Osteoblast (primary cell): ENCODE measurements at regions not wholly inside any gene's neighbourhood (a gene's known extent, or its start where the extent isn't known, plus 50 kb on each side); places are given as distances from the start of the nearest gene placed in this dataset.
A peak's percentile ranks its signal among the peaks of the same experiment; 100 is the strongest.

ENCODE experiments used
- DNase-seq: peaks from one replicate; pipeline ENCODE4 v3.0.0; 2011; ENCODE audit warnings: low spot score, mixed read lengths; ENCODE audit not compliant: insufficient read length; ENCODE audit errors: missing footprints
- H2AFZ ChIP-seq: 2 replicates; pipeline ENCODE4 v1.6.0; 2011; ENCODE audit warnings: mild to moderate bottlenecking, low read length
- H3K27ac ChIP-seq: 2 replicates; pipeline ENCODE4 v1.5.1; 2011; ENCODE audit warnings: mild to moderate bottlenecking, low read depth, low read length, moderate library complexity
- H3K27me3 ChIP-seq: 2 replicates; pipeline ENCODE4 v1.6.0; 2012; ENCODE audit warnings: mild to moderate bottlenecking, control low read depth, inconsistent platforms, low read length, moderate library complexity; ENCODE audit not compliant: insufficient read depth
- H3K36me3 ChIP-seq: 2 replicates; pipeline ENCODE4 v1.5.1; 2011; ENCODE audit warnings: mild to moderate bottlenecking, low read length, control low read depth, moderate library complexity; ENCODE audit not compliant: insufficient read depth
- H3K4me1 ChIP-seq: 2 replicates; pipeline ENCODE4 v1.5.1; 2011; ENCODE audit warnings: mild to moderate bottlenecking, low read length, control low read depth, moderate library complexity; ENCODE audit not compliant: insufficient read depth
- H3K4me2 ChIP-seq: 2 replicates; pipeline ENCODE4 v1.6.0; 2011; ENCODE audit warnings: mild to moderate bottlenecking, low read length; ENCODE audit not compliant: insufficient read depth
- H3K4me3 ChIP-seq: fragments of 200-600 bp; sonication (generic); 3 replicates; pipeline ENCODE4 v1.5.1; 2012; ENCODE audit warnings: mild to moderate bottlenecking, low read length, inconsistent platforms; ENCODE audit not compliant: insufficient read depth
- H3K79me2 ChIP-seq: 2 replicates; pipeline ENCODE4 v1.6.0; 2012; ENCODE audit warnings: mild to moderate bottlenecking, low read length, control low read depth, inconsistent platforms; ENCODE audit not compliant: insufficient read depth
- H3K9me3 ChIP-seq: 2 replicates; pipeline ENCODE4 v1.5.1; 2011; ENCODE audit warnings: low read depth, low read length, control low read depth
- H4K20me1 ChIP-seq: 2 replicates; pipeline ENCODE4 v1.6.0; 2012; ENCODE audit warnings: mild to moderate bottlenecking, low read length, control low read depth; ENCODE audit not compliant: insufficient read depth
- CTCF ChIP-seq: IDR thresholded peaks from 2 replicates; pipeline ENCODE4 v1.5.1; 2011; ENCODE audit warnings: mild to moderate bottlenecking, low read depth, low read length, moderate library complexity; ENCODE audit errors: extremely low read depth

- H3K27ac ChIP-seq = no peak overlapping the region
- H3K4me3 ChIP-seq = no peak overlapping the region
- no peaks in the 10 kb centered on the region for H3K9me3 ChIP-seq
- H3K27me3 ChIP-seq = no peaks in the 10 kb centered on the region
- TF ChIP-seq CTCF = no peak
- H3K79me2 ChIP-seq = no peaks in the 10 kb centered on the region
- no peaks in the 10 kb centered on the region for H4K20me1 ChIP-seq
- DNase-seq = no peak
- no peaks in the 10 kb centered on the region for H3K4me1 ChIP-seq
- no peak overlapping the region for H3K4me2 ChIP-seq
- no peaks in the 10 kb centered on the region for H3K36me3 ChIP-seq
- no peak overlapping the region for H2AFZ ChIP-seq
Observed at GRCh38 chr18:27789406-27789805, 387.5 kb downstream of the CDH2 start.

- no peak for DNase-seq
Observed at GRCh38 chr18:27787547-27787946, 389.4 kb downstream of the CDH2 start.

GRCh38 chr18:27785815-27786471, 391.0 kb downstream of the CDH2 start:
- H3K36me3 ChIP-seq = no peaks in the 10 kb centered on the region
- H3K27ac ChIP-seq = no peak overlapping the region
- no peak for DNase-seq
- no peaks in the 10 kb centered on the region for H3K9me3 ChIP-seq
- H3K27me3 ChIP-seq = no peaks in the 10 kb centered on the region
- TF ChIP-seq CTCF = no peak
- no peaks in the 10 kb centered on the region for H3K79me2 ChIP-seq
- no peak overlapping the region for H3K4me2 ChIP-seq
- H3K4me3 ChIP-seq = no peak overlapping the region
- no peak overlapping the region for H2AFZ ChIP-seq
- no peaks in the 10 kb centered on the region for H3K4me1 ChIP-seq
- no peaks in the 10 kb centered on the region for H4K20me1 ChIP-seq

More at GRCh38 chr18:27787547-27787946, 389.4 kb downstream of the CDH2 start:
- H3K79me2 ChIP-seq = no peaks in the 10 kb centered on the region
- no peaks in the 10 kb centered on the region for H4K20me1 ChIP-seq
- no peak overlapping the region for H3K27ac ChIP-seq
- no peak overlapping the region for H3K4me3 ChIP-seq
- no peaks in the 10 kb centered on the region for H3K9me3 ChIP-seq
- TF ChIP-seq CTCF = no peak
- H2AFZ ChIP-seq = no peak overlapping the region
- no peaks in the 10 kb centered on the region for H3K4me1 ChIP-seq
- H3K36me3 ChIP-seq = no peaks in the 10 kb centered on the region
- no peak overlapping the region for H3K4me2 ChIP-seq
- no peaks in the 10 kb centered on the region for H3K27me3 ChIP-seq

- peak; percentile 57 for DNase-seq
- Histone ChIP-seq H3K4me3 (peak overlapping the region; percentile 4), H3K27me3 (no peaks in the 10 kb centered on the region), H3K36me3 (no peaks in the 10 kb centered on the region), H3K9me3 (no peaks in the 10 kb centered on the region), H3K79me2 (no peaks in the 10 kb centered on the region), H3K4me1 (peaks cover 7% of the 10 kb centered on the region), H2AFZ (no peak overlapping the region), H3K4me2 (peak overlapping the region; percentile 34), H3K27ac (peak overlapping the region; percentile 66), H4K20me1 (no peaks in the 10 kb centered on the region)
- TF ChIP-seq CTCF = no peak
Observed at GRCh38 chr18:27780061-27780745, 396.7 kb downstream of the CDH2 start.
